COLO829 (cell line): ENCODE measurements at regions not wholly inside any gene's neighbourhood (a gene's known extent, or its start where the extent isn't known, plus 50 kb on each side); places are given as distances from the start of the nearest gene placed in this dataset.
"Not testable (repeated sequence)": the region's sequence is repeated elsewhere in the genome, so short reads cannot be mapped to it uniquely, and the experiment has no call there.

Experiments used
- DNase-seq: peaks from one replicate; pipeline ENCODE4 v3.0.0; 2012; ENCODE audit warnings: low spot score

DNA sequence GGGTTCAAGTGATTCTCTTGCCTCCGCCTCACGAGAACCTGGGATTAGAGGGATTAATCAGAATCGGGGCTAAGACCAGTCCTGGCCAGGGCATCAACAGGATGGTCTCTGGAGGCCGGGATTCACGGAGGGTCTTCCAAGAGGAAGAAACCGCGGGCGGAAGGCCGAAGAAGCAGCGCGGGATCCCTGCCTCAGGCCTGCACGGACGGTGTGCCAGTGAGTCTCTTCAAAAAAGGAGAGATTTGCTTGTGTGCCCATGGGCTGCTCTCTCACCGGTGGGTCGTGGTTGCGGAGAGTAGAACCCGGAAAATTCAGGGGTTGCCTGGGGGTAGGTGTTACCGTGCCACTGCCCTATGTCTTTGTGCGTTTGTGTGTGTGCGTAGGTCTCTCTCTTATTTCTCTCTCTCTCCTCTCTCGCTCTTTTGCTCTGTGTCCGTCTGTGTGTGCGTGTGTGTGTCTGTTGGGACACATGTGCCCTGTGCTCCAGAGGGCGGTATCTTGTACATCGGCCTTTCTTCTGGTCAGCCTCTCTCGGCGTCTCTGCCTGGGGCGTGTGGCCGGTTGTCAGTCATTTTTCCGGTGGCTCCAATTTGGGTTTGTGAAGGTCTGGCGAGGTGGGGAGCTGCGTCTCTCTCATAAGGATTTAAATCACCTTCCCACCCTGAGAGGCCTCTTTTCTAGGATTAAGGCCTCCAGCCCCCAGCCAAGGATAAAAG, 613.2 kb downstream of the KCNJ18 start:
- no peak for DNase-seq

- not testable (repeated sequence) for DNase-seq
Observed at GRCh38 chr17:22310292-22310691, 618.0 kb downstream of the KCNJ18 start.

- peak; percentile 7 for DNase-seq
Observed at GRCh38 chr17:22310717-22311686, 618.7 kb downstream of the KCNJ18 start.

- not testable (repeated sequence) for DNase-seq
Observed at GRCh38 chr17:22321001-22321400, 628.7 kb downstream of the KCNJ18 start.

GRCh38 chr17:22322893-22323550, 630.7 kb downstream of the KCNJ18 start:
- not testable (repeated sequence) for DNase-seq

DNA sequence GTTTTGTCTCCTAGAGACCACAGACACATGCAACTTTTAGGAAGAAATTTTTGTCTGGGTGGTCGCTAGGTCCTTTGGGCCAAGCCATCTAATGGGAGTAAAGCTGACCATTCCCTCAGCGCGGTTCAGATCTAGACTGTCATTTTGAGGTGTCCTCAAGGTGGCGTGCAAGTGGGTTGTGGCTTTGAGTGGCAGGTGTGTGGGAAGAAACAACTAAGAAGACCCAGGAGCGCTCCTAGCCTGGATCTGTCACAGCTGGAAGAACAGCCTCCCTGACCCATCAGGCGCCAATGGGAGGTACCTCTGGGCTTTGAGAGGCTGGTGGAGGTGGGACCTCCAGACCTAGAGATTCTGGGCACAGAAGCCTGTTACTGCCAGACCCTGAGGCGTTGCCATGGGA, 645.1 kb downstream of the KCNJ18 start:
- DNase-seq = no peak

DNA sequence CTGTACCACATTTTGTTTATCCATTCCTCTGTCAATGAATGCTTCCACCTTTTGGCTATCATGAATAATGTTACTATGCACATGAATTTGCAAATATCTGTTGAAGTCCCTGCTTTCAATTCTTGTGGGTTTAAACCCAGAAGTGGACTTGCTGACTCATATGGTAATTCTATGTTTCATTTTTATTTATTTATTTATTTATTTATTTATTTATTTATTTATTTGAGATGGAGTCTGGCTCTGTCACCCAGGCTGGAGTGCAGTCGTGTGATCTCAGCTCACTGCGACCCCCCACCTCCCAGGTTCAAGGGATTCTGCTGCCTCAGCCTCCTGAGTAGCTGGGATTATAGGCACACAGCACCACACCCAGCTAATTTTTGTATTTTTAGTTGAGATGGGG, 664.3 kb downstream of the KCNJ18 start:
- not testable (repeated sequence) for DNase-seq

- DNase-seq = not testable (repeated sequence)
Observed at GRCh38 chr17:22370988-22371387, 678.7 kb downstream of the KCNJ18 start.

GRCh38 chr17:22373911-22374310, 681.6 kb downstream of the KCNJ18 start:
- DNase-seq = no peak

GRCh38 chr17:22374741-22375140, 682.4 kb downstream of the KCNJ18 start:
- no peak for DNase-seq

GRCh38 chr17:22376747-22377146, 684.4 kb downstream of the KCNJ18 start:
- DNase-seq = not testable (repeated sequence)

DNA sequence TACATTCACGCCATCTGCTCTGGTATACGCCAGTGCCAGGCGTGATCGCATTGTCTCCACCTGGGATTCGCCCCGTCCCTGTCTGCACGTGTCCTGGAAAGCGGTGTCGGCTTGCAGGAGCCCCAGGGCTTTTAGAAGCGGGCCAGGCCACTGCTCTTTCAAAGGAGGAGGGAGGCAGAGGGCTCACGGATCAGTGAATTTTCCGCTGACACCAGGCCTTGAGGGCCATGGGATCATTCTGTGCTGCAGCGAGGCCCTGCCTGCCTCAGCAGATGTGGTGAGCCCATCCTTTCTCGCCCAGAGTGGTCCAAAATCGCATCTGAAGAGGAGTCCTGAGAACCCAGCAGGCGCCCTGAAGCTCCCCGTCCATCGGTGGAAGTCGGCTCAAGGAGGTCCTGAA, 686.4 kb downstream of the KCNJ18 start:
- not testable (repeated sequence) for DNase-seq

- not testable (repeated sequence) for DNase-seq
Observed at GRCh38 chr17:22381589-22381988, 689.3 kb downstream of the KCNJ18 start.

DNA sequence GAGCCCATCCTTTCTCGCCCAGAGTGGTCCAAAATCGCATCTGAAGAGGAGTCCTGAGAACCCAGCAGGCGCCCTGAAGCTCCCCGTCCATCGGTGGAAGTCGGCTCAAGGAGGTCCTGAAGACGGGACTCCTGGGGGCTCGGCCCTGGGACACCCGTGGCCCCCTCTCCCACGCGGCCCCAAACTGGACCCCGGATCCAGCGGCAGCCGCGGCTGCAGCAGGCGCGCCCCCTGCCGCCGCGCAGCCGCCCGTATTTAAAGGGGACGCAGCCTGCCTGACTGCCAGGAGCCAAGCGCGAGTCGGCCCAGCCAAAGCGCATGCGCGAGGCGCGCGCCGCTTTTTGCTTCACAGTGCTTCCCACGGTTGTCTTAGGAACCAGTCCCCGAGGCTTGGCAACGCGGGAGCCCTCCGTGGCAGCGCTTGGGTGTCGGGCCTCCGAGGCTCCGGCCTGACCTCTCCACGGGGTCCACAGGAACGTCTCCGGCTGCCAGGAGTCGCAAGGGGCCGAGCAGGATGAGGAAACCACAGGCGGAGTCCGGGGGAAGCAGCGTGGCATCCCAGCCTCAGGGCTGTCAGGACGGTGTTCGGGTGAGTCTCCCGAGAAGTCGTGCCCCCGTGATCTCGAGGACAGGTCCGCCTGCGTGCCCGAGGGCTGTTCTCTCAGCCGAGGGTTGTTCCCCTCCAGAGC, 691.6 kb downstream of the KCNJ18 start:
- not testable (repeated sequence) for DNase-seq

GRCh38 chr17:22384461-22384800, 692.1 kb downstream of the KCNJ18 start:
- DNase-seq = not testable (repeated sequence)

- not testable (repeated sequence) for DNase-seq
Observed at GRCh38 chr17:22398446-22398845, 706.1 kb downstream of the KCNJ18 start.

GRCh38 chr17:22399037-22399436, 706.7 kb downstream of the KCNJ18 start:
- not testable (repeated sequence) for DNase-seq

GRCh38 chr17:22405080-22405479, 712.8 kb downstream of the KCNJ18 start:
- DNase-seq = not testable (repeated sequence)

- no peak for DNase-seq
Observed at GRCh38 chr17:22409160-22409751, 716.9 kb downstream of the KCNJ18 start.

- DNase-seq = no peak
Observed at GRCh38 chr17:22410136-22410535, 717.8 kb downstream of the KCNJ18 start.

- no peak for DNase-seq
Observed at GRCh38 chr17:22411185-22411784, 719.0 kb downstream of the KCNJ18 start.
